ENCODE measurements at regions not wholly inside any gene's neighbourhood (a gene's known extent, or its start where the extent isn't known, plus 50 kb on each side); places are given as distances from the start of the nearest gene placed in this dataset.

- TF ChIP-seq EZH2 (IDR thresholded peaks at IDR 0.05; ENCODE audit: borderline replicate concordance, low read length): no peak
- TF ChIP-seq CTCF (IDR thresholded peaks at IDR 0.05; ENCODE audit: low read length): no peak
These were observed 298.5 kb upstream of the MME start for GRCh38 chr3:154781595-154781994.

All from OCI-LY1 (cell line).